SK-N-SH (cell line): ENCODE measurements at regions not wholly inside any gene's neighbourhood (a gene's known extent, or its start where the extent isn't known, plus 50 kb on each side); places are given as distances from the start of the nearest gene placed in this dataset.

Source experiments
- CTCF ChIA-PET: fragments of 300-600, 350-600 bp; formaldehyde crosslinking; extraction: SDS; loops from one replicate; lab custom pipeline; 2021; lab: Yijun Ruan, JAX
- POLR2A ChIA-PET: fragments of 350-600 bp; sonication (Branson Sonifier 250); formaldehyde crosslinking; extraction: SDS; loops from one replicate; lab custom pipeline; 2020; ENCODE audit warnings: antibody characterized with exemption, inconsistent platforms; lab: Yijun Ruan, JAX
- DNase-seq: peaks from one replicate; pipeline ENCODE4 v3.0.0; 2012
- H2AFZ ChIP-seq: fragments of 200-600 bp; sonication (generic); 2 replicates; pipeline ENCODE4 v1.8.1; 2016; ENCODE audit warnings: antibody characterized with exemption, mild to moderate bottlenecking, low read depth
- H3F3A ChIP-seq: fragments of 200-600 bp; sonication (generic); replicated peaks from 2 replicates; pipeline ENCODE3; 2016; ENCODE audit warnings: antibody characterized with exemption, mild to moderate bottlenecking; ENCODE audit not compliant: insufficient read depth
- H3K27ac ChIP-seq, 2 experiments: fragments of 200-500 bp in 1 of 2; fragments of 200-600 bp in 1 of 2; sonication (Bioruptor generic) in 1 of 2; sonication (generic), shearing (Covaris generic) in 1 of 2; 2 replicates each; pipeline versions ENCODE4 v1.5.1 to v1.6.1; 2014 to 2016; ENCODE audit warnings: low read depth in 2 of 2, inconsistent platforms in 1 of 2, low read length in 1 of 2, mild to moderate bottlenecking in 1 of 2, mixed read lengths in 1 of 2
- H3K27me3 ChIP-seq: fragments of 200-600 bp; sonication (generic), shearing (Covaris generic); 2 replicates; pipeline ENCODE4 v1.6.1; 2016; ENCODE audit warnings: mixed run types; ENCODE audit not compliant: insufficient read depth
- H3K36me3 ChIP-seq, 2 experiments: fragments of 200-500 bp in 1 of 2; fragments of 200-600 bp in 1 of 2; sonication (Bioruptor generic) in 1 of 2; sonication (generic) in 1 of 2; replicated peaks in 1 of 2; 2 replicates each; pipeline versions ENCODE3 to v1.5.1; 2014 to 2016; ENCODE audit warnings: low read length in 1 of 2, mild to moderate bottlenecking in 1 of 2; ENCODE audit not compliant: insufficient read depth in 2 of 2, control insufficient read depth in 1 of 2
- H3K4me1 ChIP-seq, 2 experiments: fragments of 200-500 bp in 1 of 2; fragments of 200-600 bp in 1 of 2; sonication (Bioruptor generic) in 1 of 2; sonication (generic), shearing (Covaris generic) in 1 of 2; 2 replicates each; pipeline versions ENCODE4 v1.5.1 to v1.6.1; 2014 to 2016; ENCODE audit warnings: low read depth in 1 of 2, low read length in 1 of 2, mixed run types in 1 of 2; ENCODE audit not compliant: insufficient read depth in 2 of 2, control insufficient read depth in 1 of 2
- H3K4me2 ChIP-seq: fragments of 200-600 bp; sonication (generic), shearing (Covaris generic); 2 replicates; pipeline ENCODE4 v1.6.1; 2017; ENCODE audit warnings: mixed run types
- H3K4me3 ChIP-seq, 2 experiments: fragments of 200-500 bp in 1 of 2; fragments of 200-600 bp in 1 of 2; sonication (Bioruptor generic) in 1 of 2; sonication (generic), shearing (Covaris generic) in 1 of 2; 2 replicates each; pipeline versions ENCODE4 v1.5.1 to v1.8.1; 2014 to 2016; ENCODE audit warnings: low read depth in 2 of 2, inconsistent platforms in 1 of 2, low read length in 1 of 2, mild to moderate bottlenecking in 1 of 2, mixed read lengths in 1 of 2, moderate library complexity in 1 of 2
- H3K79me2 ChIP-seq: fragments of 200-600 bp; sonication (generic); 2 replicates; pipeline ENCODE4 v1.8.1; 2017; ENCODE audit warnings: mild to moderate bottlenecking; ENCODE audit not compliant: insufficient read depth
- H3K9ac ChIP-seq: fragments of 200-600 bp; sonication (generic); 2 replicates; pipeline ENCODE4 v1.6.1; 2017; ENCODE audit warnings: mixed run types
- H3K9me2 ChIP-seq: fragments of 200-600 bp; sonication (generic); 2 replicates; pipeline ENCODE4 v1.6.1; 2017; ENCODE audit warnings: mixed run types
- H3K9me3 ChIP-seq: fragments of 200-600 bp; sonication (generic); 2 replicates; pipeline ENCODE4 v1.6.1; 2017; ENCODE audit warnings: mixed run types, mild to moderate bottlenecking, moderate library complexity
- H4K20me1 ChIP-seq: fragments of 200-600 bp; sonication (generic); 2 replicates; pipeline ENCODE4 v1.6.1; 2017; ENCODE audit warnings: mild to moderate bottlenecking, mixed run types; ENCODE audit not compliant: insufficient read depth
- CHD2 ChIP-seq: fragments of 150-350 bp; IDR thresholded peaks from 2 replicates; pipeline ENCODE4 v1.6.1; 2018; ENCODE audit warnings: low read length; ENCODE audit not compliant: partially characterized antibody
- EP300 ChIP-seq, 2 experiments: IDR thresholded peaks; 2 replicates each; pipeline versions ENCODE4 v1.4.0 to v1.6.1; 2012; ENCODE audit warnings: borderline replicate concordance in 1 of 2, low read depth in 1 of 2, low read length in 1 of 2
- FOSL2 ChIP-seq: IDR thresholded peaks from 2 replicates; pipeline ENCODE4 v1.4.0; 2012; ENCODE audit warnings: low read depth, mild to moderate bottlenecking, moderate library complexity, borderline replicate concordance
- FOXJ3 ChIP-seq: sonication (generic); formaldehyde crosslinking; IDR thresholded peaks from 2 replicates; pipeline ENCODE4 v1.5.1; 2020; ENCODE audit warnings: mild to moderate bottlenecking, missing genetic modification reagents
- GABPA ChIP-seq: IDR thresholded peaks from 2 replicates; pipeline ENCODE4 v1.4.0; 2012; ENCODE audit warnings: low read depth, mild to moderate bottlenecking
- GATA2 ChIP-seq: sonication (generic); formaldehyde crosslinking; IDR thresholded peaks from 2 replicates; pipeline ENCODE4 v1.5.0; 2020; ENCODE audit warnings: mild to moderate bottlenecking, missing genetic modification reagents
- MEF2A ChIP-seq: IDR thresholded peaks from 2 replicates; pipeline ENCODE4 v1.4.0; 2012; ENCODE audit warnings: low read depth, borderline replicate concordance
- RFX5 ChIP-seq: IDR thresholded peaks from 2 replicates; pipeline ENCODE4 v1.6.1; 2012; ENCODE audit warnings: mild to moderate bottlenecking, improper control_type of control experiment, low read length
- TAF1 ChIP-seq: IDR thresholded peaks from 2 replicates; pipeline ENCODE4 v1.6.1; 2012; ENCODE audit warnings: low read depth, mild to moderate bottlenecking, low read length, moderate library complexity, borderline replicate concordance
- TCF12 ChIP-seq: IDR thresholded peaks from 2 replicates; pipeline ENCODE4 v1.4.0; 2012
- TEAD4 ChIP-seq: IDR thresholded peaks from 2 replicates; pipeline ENCODE4 v1.4.0; 2012; ENCODE audit warnings: mild to moderate bottlenecking, borderline replicate concordance; ENCODE audit not compliant: insufficient read depth
- USF1 ChIP-seq: IDR thresholded peaks from 2 replicates; pipeline ENCODE4 v1.4.0; 2012; ENCODE audit warnings: low read depth, borderline replicate concordance
- WGBS: methylation state at CpG from one replicate; pipeline ENCODE4 v1.1.6; 2017; ENCODE audit warnings: low lambda C conversion rate; 5-methylcytosine and 5-hydroxymethylcytosine counted together
- TF ChIP-seq, protein P1 (sequence below): fragments of 150-350 bp; IDR thresholded peaks from 2 replicates; pipeline ENCODE4 v1.6.1; 2017; ENCODE audit warnings: antibody characterized with exemption, low read length, low read depth, borderline replicate concordance
- TF ChIP-seq, protein P2 (sequence below): fragments of 200-600 bp; sonication (generic); IDR thresholded peaks from 2 replicates; pipeline ENCODE4 v1.6.1; 2017; ENCODE audit warnings: antibody characterized with exemption, mild to moderate bottlenecking, moderate library complexity

DNA sequence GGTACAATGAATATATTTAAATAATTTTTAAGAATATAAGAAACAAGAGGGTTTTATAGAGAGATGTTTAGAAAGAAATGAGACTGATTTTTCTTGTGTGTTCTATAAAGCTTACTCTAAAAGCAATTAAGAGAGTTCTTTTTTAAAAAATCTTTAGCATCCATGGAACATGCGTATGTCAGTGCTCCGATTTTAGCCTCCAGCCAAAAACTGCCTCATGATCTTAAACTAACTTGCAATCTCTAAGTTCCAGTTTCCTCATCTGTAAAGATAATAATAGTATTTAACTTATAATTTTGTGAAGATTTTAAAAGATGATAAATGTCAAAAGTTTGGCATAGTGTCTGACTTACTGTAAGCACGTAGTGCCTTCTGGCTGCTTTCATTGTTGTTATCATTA, 448.7 kb downstream of the EPHA4 start:
- Histone ChIP-seq H3K9ac (no peak overlapping the region), H2AFZ (no peak overlapping the region), H3K9me3 (no peaks in the 10 kb centered on the region), H3K79me2 (no peaks in the 10 kb centered on the region), H3K27me3 (no peaks in the 10 kb centered on the region; the same call in 1 of the 2 replicates), H4K20me1 (no peaks in the 10 kb centered on the region), H3K4me3 (no peak overlapping the region), H3K4me1 (no peaks in the 10 kb centered on the region; a peak in 1 of 4 replicates), H3K4me2 (no peak overlapping the region), H3K27ac (no peak overlapping the region), H3K36me3 (no peaks in the 10 kb centered on the region), H3K9me2 (no peaks in the 10 kb centered on the region), H3F3A (no peaks in the 10 kb centered on the region)
- ChIA-PET POLR2A (no interaction called here), CTCF (no interaction called here)
- 10% methylated on average over 3 of the region's 3 CpGs for WGBS
- TF ChIP-seq FOXJ3 (CRISPR knock-in tag) (no peak), TAF1 (no peak), USF1 (no peak), TCF12 (no peak), MEF2A (no peak), EP300 (IDR thresholded peaks at IDR 0.05; ENCODE audit: borderline replicate concordance in 1 of 2, low read depth in 1 of 2, low read length in 1 of 2) (no peak)
- TF ChIP-seq, protein P1, sequence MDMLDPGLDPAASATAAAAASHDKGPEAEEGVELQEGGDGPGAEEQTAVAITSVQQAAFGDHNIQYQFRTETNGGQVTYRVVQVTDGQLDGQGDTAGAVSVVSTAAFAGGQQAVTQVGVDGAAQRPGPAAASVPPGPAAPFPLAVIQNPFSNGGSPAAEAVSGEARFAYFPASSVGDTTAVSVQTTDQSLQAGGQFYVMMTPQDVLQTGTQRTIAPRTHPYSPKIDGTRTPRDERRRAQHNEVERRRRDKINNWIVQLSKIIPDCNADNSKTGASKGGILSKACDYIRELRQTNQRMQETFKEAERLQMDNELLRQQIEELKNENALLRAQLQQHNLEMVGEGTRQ, result no peak
- TF ChIP-seq, protein P2, sequence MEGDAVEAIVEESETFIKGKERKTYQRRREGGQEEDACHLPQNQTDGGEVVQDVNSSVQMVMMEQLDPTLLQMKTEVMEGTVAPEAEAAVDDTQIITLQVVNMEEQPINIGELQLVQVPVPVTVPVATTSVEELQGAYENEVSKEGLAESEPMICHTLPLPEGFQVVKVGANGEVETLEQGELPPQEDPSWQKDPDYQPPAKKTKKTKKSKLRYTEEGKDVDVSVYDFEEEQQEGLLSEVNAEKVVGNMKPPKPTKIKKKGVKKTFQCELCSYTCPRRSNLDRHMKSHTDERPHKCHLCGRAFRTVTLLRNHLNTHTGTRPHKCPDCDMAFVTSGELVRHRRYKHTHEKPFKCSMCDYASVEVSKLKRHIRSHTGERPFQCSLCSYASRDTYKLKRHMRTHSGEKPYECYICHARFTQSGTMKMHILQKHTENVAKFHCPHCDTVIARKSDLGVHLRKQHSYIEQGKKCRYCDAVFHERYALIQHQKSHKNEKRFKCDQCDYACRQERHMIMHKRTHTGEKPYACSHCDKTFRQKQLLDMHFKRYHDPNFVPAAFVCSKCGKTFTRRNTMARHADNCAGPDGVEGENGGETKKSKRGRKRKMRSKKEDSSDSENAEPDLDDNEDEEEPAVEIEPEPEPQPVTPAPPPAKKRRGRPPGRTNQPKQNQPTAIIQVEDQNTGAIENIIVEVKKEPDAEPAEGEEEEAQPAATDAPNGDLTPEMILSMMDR, result no peak
- DNase-seq, result no peak

DNA sequence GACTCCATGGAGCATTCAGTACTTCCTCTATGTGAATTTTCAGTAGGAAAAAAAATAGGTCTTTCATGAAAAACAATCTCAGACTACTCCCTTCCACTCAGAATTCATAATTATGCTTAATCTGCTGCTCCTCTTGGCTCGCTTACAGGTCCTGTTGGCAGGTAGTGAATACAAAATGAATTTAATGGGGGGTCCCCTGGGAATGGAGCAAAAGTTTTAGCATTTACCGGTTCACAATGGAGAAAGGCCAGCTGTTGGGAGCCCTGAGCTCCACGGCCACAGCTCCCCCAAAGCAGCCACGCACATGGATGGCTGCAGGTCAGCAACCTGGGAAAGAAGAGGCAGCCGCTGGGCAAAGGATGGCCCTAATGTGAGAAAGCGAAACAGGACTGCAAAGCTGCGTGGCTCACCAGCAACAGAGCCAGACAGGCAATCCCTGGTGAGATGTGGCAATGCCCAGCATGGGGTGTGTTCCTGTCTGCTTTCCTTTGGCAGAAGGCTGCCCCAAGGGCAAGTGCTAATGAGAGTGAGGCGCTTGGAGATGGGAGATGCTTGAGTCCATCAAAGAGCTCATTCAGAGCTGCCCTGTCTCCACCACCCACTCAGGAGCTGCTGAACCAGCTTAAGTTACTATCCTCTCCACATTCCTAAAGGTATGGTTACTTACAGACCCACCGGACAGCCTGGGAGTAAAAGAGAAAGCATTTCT, 447.4 kb downstream of the EPHA4 start:
- no peaks in the 10 kb centered on the region for H3K79me2 ChIP-seq
- H2AFZ ChIP-seq, result no peak overlapping the region
- POLR2A ChIA-PET, result no interaction called here
- no peak overlapping the region for H3K27ac ChIP-seq
- no peak overlapping the region for H3K4me2 ChIP-seq
- no peaks in the 10 kb centered on the region; a peak in 1 of 4 replicates for H3K4me1 ChIP-seq
- no peaks in the 10 kb centered on the region for H3K36me3 ChIP-seq
- no peaks in the 10 kb centered on the region for H3K9me3 ChIP-seq
- H3F3A ChIP-seq, result no peaks in the 10 kb centered on the region
- H4K20me1 ChIP-seq, result no peaks in the 10 kb centered on the region
- CTCF ChIA-PET, result no interaction called here
- H3K4me3 ChIP-seq, result no peak overlapping the region
- no peak overlapping the region for H3K9ac ChIP-seq
- TF ChIP-seq CHD2 (no peak), FOSL2 (no peak), RFX5 (no peak), GABPA (no peak), GATA2 (CRISPR knock-in tag) (no peak), TEAD4 (no peak)
- TF ChIP-seq, protein P2, result no peak
- no peaks in the 10 kb centered on the region; the same call in 1 of the 2 replicates for H3K27me3 ChIP-seq
- H3K9me2 ChIP-seq, result no peaks in the 10 kb centered on the region
- WGBS, result 4% methylated on average over 7 of the region's 9 CpGs
- no peak for DNase-seq
